Upper lobe of left lung (tissue), 6 donors: ENCODE measurements at regions not wholly inside any gene's neighbourhood (a gene's known extent, or its start where the extent isn't known, plus 50 kb on each side); places are given as distances from the start of the nearest gene placed in this dataset.

Experiments used
- ATAC-seq, 2 donors: fragments of 200-7000 bp; cut with Tn5 transposase; one replicate each; pipeline ENCODE4 v1.9.1; 2022; ENCODE audit warnings: mild to moderate bottlenecking in 2 of 2, moderate library complexity in 2 of 2; ENCODE audit not compliant: low FRiP score in 2 of 2
- DNase-seq, 2 donors: peaks; one replicate each; pipeline ENCODE4 v3.0.0-alpha.2; 2019 to 2020
- H3K27ac ChIP-seq, 4 donors: fragments of 200-600 bp; sonication (generic); one replicate each; pipeline ENCODE4 v1.5.1; 2016 to 2019
- H3K27me3 ChIP-seq, 4 donors: fragments of 200-600 bp; sonication (generic); one replicate each; pipeline ENCODE4 v1.5.1; 2017 to 2019
- H3K36me3 ChIP-seq, 4 donors: fragments of 200-600 bp; sonication (generic); one replicate each; pipeline ENCODE4 v1.5.1; 2016 to 2019
- H3K4me1 ChIP-seq, 4 donors: fragments of 200-600 bp; sonication (generic); one replicate each; pipeline ENCODE4 v1.5.1; 2018 to 2019
- H3K4me3 ChIP-seq, 4 donors: fragments of 200-600 bp; sonication (generic); one replicate each; pipeline ENCODE4 v1.5.1; 2017 to 2019; ENCODE audit warnings: mild to moderate bottlenecking in 2 of 4, moderate library complexity in 1 of 4
- H3K9me3 ChIP-seq, 4 donors: fragments of 200-600 bp; sonication (generic); one replicate each; pipeline ENCODE4 v1.5.1; 2018 to 2019
- CTCF ChIP-seq, 6 experiments: fragments of 450-650 bp in 4 of 6; fragments of 200-600 bp in 2 of 6; sonication (generic) in 2 of 6; IDR thresholded peaks; one replicate each; pipeline ENCODE4 v1.5.1; 2016 to 2019; ENCODE audit warnings: antibody characterized with exemption in 6 of 6
- EP300 ChIP-seq, 4 donors: sonication (generic); formaldehyde crosslinking; IDR thresholded peaks; one replicate each; pipeline ENCODE4 v1.5.1; 2017; ENCODE audit warnings: antibody characterized with exemption in 4 of 4, control low read depth in 2 of 4
- POLR2A ChIP-seq, 4 donors: fragments of 450-650 bp; IDR thresholded peaks; one replicate each; pipeline ENCODE4 v1.5.1; 2016 to 2017; ENCODE audit warnings: antibody characterized with exemption in 4 of 4, mild to moderate bottlenecking in 2 of 4
- POLR2AphosphoS5 ChIP-seq, 2 donors: sonication (generic); formaldehyde crosslinking; IDR thresholded peaks; one replicate each; pipeline ENCODE4 v1.5.1; 2017; ENCODE audit warnings: antibody characterized with exemption in 2 of 2
- WGBS, 2 donors: methylation state at CpG; one replicate each; pipeline ENCODE4 v1.1.5; 2017 to 2018; 5-methylcytosine and 5-hydroxymethylcytosine counted together
- donor health status: DM: no; HTN: no; CAD: no; lungs with moderate emphysema.
- donor health status: DM: no; HTN: yes; CAD: no; lungs with severe emphysema.

DNA sequence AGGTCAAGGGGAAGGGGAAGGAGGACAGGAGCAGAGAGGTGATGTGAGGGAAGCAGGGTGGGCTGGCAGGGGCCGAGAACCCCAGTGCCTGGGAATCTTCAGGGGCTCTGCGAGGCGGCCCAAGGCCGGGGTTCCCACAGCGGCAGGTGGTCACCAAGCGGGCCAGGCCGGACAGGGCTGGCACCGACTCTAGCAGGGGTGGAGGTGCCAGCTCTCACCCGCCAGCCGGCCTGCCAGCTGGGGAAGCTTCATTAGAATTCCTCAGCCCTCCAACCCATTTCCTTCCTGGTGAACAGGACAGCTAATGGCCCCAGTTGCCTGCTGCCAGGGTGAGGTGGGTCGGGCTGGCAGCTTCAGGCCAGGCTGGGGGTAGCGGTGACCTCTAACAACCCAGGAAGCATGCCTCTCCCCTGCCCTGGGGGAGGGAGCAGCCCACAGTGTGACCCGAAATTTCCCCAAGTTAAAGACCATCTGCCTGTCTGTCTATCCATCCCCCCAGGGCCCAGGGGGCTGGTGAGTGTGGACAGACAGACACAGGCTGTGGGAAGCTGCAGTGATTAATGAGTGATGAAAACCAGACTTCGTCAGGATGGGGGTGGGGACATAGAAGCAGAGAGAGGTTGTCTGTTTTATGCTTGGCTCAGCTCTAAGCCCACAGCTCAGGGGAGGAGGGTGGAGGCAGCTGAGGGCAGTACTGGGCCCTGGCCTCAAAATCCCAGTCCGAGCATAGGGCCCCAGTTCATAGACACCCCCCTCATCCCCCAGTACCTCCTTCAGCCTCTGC lies 144.1 kb downstream of the ZFP36L2 start:
- no peak for TF ChIP-seq POLR2A (IDR thresholded peaks at IDR 0.05)
- peak; percentile 70 to 82 for TF ChIP-seq POLR2AphosphoS5 (IDR thresholded peaks at IDR 0.05)
- peak in 1 of 4 donors; percentile 79 for TF ChIP-seq EP300 (IDR thresholded peaks at IDR 0.05)
- TF ChIP-seq CTCF (IDR thresholded peaks at IDR 0.05): no peak
- peak in 1 of 2 donors; percentile 76 for DNase-seq
- WGBS, 2 donors: 74 to 82% methylated on average over 11 to 15 of the region's 15 CpGs
- Histone ChIP-seq H3K27ac (peak overlapping the region; percentile 86 to 90 (median 88)), H3K4me3 (no peak overlapping the region), H3K4me1 (peaks cover 52 to 72% (median 55%) of the 10 kb centered on the region in 4 donors), H3K36me3 (no peaks in the 10 kb centered on the region), H3K27me3 (no peaks in the 10 kb centered on the region), H3K9me3 (no peaks in the 10 kb centered on the region)
- peak; percentile 21 to 61 for ATAC-seq

- peak overlapping the region in 3 of 4 donors; percentile 87 to 90 (median 89) for H3K27ac ChIP-seq
- H3K27me3 ChIP-seq: no peaks in the 10 kb centered on the region
- DNase-seq (no peak), ATAC-seq (no peak)
- 92 to 94% methylated on average over 5 of the region's 5 CpGs for WGBS, 2 donors
- no peaks in the 10 kb centered on the region for H3K36me3 ChIP-seq
- no peaks in the 10 kb centered on the region for H3K9me3 ChIP-seq
- H3K4me1 ChIP-seq: peaks cover 45 to 65% (median 50%) of the 10 kb centered on the region in 4 donors
- TF ChIP-seq POLR2A (IDR thresholded peaks at IDR 0.05) (no peak), CTCF (IDR thresholded peaks at IDR 0.05) (no peak), EP300 (IDR thresholded peaks at IDR 0.05) (no peak), POLR2AphosphoS5 (IDR thresholded peaks at IDR 0.05) (no peak)
- H3K4me3 ChIP-seq: no peak overlapping the region
Observed at GRCh38 chr2:43081131-43081765, 145.2 kb downstream of the ZFP36L2 start.

GRCh38 chr2:43080571-43081021 lies 145.8 kb downstream of the ZFP36L2 start:
- H3K9me3 ChIP-seq: no peaks in the 10 kb centered on the region
- ATAC-seq (no peak), DNase-seq (no peak)
- no peak overlapping the region for H3K27ac ChIP-seq
- peaks cover 47 to 65% (median 50%) of the 10 kb centered on the region in 4 donors for H3K4me1 ChIP-seq
- H3K4me3 ChIP-seq: no peak overlapping the region
- no peaks in the 10 kb centered on the region for H3K27me3 ChIP-seq
- TF ChIP-seq CTCF (IDR thresholded peaks at IDR 0.05) (no peak), POLR2AphosphoS5 (IDR thresholded peaks at IDR 0.05) (no peak), EP300 (IDR thresholded peaks at IDR 0.05) (no peak), POLR2A (IDR thresholded peaks at IDR 0.05) (no peak)
- 95 to 100% methylated on average over 3 to 11 of the region's 11 CpGs for WGBS, 2 donors
- H3K36me3 ChIP-seq: no peaks in the 10 kb centered on the region

DNA sequence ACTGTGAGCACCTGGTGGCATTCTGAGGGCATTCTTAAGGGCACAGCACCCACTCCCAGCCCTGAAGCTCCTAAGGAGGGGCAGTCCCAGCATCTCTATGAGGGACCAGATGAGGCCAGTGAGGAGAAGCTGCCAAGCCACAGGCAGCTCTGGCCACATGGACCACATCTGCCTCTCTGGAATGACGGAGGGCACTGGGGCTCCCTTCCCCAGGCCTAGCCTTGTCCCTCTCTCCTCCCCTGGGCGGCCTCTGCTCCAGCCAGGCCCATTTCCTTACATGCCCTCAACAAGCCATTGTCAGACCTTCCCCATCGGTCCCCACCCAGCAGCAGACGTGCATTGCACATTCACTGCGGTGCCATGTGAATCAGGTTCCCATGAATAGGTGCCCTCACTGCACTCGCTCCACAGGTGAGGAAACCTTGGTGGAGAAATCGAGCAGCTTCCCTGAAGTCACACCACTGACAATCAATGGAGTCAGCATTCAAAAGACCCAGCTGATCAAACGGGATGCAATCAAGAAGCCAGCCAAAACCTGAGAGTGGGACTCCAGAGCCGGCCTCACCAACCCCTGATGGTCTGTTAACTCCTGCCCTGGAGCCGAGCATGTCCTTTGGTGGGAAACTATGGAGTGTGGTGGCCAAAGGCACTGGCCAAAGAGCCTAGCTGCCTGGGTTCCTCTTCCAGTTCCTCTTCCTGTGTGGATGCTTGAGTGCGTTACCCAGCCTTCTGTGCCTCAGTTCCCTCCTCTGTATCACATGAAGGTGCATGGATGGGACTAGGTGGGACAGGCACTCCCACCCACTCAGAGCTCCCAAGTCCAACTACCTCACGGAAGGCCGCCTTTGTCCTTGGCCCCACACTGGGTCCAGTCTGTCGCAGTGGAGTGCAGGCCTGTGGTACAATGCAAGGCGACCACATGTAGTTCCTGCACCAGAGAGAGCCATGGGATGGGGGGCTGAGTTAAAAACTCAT lies 147.3 kb downstream of the ZFP36L2 start:
- Histone ChIP-seq H3K27ac (peak overlapping the region in 3 of 4 donors; percentile 7 to 16 (median 9)), H3K9me3 (no peaks in the 10 kb centered on the region), H3K4me3 (no peak overlapping the region), H3K36me3 (no peaks in the 10 kb centered on the region), H3K27me3 (no peaks in the 10 kb centered on the region), H3K4me1 (peaks cover 44 to 65% (median 47%) of the 10 kb centered on the region in 4 donors)
- no peak for ATAC-seq
- no peak for TF ChIP-seq EP300 (IDR thresholded peaks at IDR 0.05)
- no peak for TF ChIP-seq POLR2A (IDR thresholded peaks at IDR 0.05)
- no peak for TF ChIP-seq POLR2AphosphoS5 (IDR thresholded peaks at IDR 0.05)
- TF ChIP-seq CTCF (IDR thresholded peaks at IDR 0.05): no peak
- no peak for DNase-seq
- 79 to 90% methylated on average over 4 to 15 of the region's 15 CpGs for WGBS, 2 donors
